IPS DF 4.7 (cell line): ENCODE measurements at regions not wholly inside any gene's neighbourhood (a gene's known extent, or its start where the extent isn't known, plus 50 kb on each side); places are given as distances from the start of the nearest gene placed in this dataset.
"Not testable (repeated sequence)": the region's sequence is repeated elsewhere in the genome, so short reads cannot be mapped to it uniquely, and the experiment has no call there.

ENCODE experiments used
- DNase-seq: peaks from one replicate; pipeline ENCODE4 v3.0.0-alpha.2; 2013; ENCODE audit warnings: low spot score; ENCODE audit errors: extremely low read depth

DNA sequence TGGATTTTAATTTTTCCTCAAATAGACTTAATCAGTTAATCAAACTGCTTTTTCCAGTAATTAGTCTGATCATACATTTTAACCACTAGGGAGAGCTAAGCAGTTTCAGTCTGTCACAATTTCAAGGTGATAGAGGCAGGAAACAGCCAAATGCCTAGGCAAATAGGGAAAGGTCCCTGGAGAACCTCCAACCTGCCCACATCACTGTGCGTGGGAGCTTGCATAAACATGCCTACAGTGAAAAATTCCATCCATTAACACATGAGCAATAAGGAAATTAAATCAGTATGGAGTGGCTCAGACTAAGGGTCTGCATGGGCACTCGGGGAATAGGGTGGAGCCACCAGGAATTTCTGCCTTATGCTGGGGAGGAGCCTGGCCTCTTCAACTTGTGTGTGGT, 74.6 kb downstream of the AASDHPPT start:
- no peak for DNase-seq

DNA sequence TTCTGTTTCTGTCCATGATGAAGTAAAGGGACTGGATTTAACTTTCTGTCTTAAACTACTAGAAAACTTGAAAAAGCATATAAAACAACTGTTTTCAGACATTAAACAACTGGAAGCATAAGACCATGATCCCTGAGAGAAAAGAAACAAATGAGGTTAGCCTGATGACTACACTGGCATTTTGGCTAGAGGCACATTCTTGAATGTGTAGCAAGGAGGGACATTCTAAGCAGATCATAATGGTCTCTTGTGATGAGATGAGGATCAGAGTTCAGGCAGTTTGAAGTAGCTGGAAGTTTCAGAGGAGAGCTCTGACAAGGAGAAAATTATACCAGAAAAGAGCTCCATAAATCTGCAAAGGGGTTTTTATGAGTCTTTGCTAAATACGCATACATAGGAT, 75.4 kb downstream of the AASDHPPT start:
- DNase-seq = no peak

DNA sequence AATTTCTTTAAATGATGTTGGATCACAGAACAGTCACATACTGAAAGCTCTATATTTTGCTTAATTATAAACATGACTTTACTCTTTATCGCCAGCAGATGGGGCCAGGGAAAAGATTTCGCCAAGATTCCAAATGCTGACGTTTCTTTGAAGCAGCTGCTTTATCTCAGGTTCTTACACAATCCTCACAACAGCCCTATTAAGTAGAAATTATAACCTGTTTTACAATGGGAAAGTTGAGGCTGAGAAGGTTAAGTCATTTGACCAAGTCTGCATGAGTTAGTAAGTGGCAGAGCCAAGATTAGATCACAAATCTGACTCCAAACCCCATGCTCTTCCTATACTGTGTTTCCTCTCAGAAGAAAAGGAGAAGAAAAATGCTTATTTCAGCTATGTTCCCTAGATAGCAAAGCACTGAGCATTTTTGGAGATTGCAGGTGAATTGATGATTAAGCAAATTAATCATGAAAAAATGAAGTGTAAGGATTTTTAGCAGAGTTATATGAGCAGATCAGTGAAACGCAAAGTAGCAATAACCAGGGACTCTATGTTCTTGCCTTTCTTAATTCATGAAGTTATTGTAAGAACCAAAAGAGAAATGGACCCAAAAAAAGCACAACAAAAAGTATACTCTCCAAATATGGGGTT, 79.0 kb downstream of the AASDHPPT start:
- DNase-seq = no peak

DNA sequence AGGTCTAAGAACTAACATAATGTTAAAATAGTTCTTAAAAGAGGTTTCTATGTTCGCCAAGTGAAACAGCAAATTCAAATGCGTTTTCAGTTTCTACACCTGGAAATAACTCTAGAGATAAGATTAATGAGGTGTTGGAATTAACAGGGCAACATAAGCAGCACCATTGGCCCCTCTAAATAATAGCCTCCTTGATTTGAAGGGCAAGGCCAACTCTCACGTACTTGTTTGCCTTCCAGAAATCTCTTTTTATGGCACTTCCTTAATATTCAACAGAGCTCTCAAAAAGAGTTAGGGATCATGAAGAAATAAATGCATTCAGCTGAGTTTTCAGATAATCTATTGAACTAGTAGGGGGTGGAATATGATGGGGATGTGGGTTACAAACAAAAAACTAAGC, 80.9 kb downstream of the AASDHPPT start:
- no peak for DNase-seq

DNA sequence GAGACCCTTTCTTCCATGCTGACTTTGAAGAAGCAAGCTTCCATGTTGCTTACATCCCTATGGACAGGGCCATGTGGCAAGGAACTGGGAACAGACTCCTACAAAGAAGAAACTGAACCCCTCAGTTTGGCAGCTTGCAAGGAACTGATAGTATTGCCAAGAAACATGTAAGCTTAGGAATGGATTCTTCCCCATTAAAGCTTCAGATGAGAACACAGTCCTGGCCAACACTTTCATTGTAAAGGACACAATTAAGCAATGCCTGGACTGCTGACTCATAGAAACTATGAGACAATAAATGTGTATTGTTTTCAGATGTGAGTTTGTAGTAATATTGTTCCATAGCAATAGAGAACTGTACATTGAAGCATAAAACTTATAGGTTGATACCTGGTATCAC, 82.4 kb downstream of the AASDHPPT start:
- no peak for DNase-seq

DNA sequence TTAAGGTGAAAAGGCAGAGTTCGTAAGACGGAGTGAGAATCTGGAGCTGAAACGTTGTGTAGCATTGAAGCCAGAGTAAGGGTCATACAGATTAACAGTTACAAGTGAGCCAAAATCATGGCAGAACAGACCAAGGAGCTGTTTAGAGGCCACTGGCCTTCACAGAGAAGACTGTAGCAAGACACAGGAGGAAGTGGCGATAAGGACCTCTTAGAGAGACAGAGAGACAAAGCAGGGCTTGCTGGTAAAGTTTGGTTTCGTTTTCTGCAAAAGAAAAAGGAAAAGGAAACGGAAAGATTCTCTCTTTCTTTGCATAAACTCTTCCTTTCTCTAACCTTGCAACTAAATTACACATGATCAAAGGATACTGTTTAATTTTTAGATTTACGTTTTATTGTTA, 83.0 kb downstream of the AASDHPPT start:
- DNase-seq = no peak

DNA sequence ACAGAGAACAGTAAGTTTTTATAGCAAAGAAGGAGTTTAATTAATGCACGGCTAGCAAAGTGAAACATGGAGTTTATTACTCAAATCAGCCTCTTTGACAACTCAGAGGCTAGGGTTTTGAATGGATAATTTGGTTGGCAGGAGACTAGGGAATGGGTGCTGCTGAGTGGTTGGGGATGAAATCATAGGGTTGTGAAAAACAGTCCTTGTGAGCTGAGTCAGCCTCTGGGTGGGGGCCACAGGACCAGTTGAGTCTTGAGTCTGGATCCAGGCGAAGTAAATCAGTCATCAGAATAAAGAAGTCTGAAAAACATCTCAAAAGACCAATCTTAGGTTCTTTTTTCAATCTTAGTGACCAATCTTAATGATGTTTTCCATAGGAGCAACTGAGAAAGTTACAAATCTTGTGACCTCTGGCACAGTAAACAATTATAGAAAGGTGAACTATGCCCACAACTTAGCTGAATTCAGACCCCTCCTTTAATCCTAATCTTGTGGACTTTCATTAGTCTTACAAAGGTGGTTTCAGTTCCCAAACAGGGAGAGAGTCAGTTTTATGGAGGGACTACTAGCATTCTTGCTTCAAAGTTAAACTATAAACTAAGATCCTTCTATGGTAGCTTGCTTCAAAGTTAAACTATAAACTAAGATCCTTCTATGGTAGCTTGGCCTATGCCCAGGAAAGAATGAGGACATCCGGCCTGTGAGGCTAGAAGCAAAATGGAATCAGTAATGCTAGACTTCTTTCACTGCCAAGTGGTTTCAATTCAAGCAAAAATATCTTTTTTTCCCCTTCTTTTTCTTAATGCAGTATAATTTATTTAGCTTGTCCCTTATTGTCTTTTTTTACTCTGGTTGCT, 84.5 kb downstream of the AASDHPPT start:
- DNase-seq = no peak

DNA sequence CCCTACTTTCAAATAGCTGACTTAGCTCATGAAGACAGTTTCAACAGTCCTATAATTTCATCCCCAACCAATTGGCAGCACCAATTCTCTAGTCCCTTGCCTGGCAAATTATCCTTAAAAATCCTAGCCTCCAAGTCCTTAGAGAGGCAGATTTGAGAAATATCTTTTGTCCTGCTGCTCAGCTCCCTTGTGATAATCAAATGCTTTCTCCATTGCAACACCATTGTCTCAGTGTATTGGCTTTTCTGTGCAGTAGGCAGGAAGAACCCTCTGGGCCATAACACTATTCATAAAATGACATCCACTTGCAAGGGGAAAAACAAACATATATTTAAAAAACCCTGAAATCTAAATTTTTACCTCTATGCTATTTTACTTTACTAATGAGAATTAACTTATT, 89.6 kb downstream of the AASDHPPT start:
- DNase-seq = no peak

DNA sequence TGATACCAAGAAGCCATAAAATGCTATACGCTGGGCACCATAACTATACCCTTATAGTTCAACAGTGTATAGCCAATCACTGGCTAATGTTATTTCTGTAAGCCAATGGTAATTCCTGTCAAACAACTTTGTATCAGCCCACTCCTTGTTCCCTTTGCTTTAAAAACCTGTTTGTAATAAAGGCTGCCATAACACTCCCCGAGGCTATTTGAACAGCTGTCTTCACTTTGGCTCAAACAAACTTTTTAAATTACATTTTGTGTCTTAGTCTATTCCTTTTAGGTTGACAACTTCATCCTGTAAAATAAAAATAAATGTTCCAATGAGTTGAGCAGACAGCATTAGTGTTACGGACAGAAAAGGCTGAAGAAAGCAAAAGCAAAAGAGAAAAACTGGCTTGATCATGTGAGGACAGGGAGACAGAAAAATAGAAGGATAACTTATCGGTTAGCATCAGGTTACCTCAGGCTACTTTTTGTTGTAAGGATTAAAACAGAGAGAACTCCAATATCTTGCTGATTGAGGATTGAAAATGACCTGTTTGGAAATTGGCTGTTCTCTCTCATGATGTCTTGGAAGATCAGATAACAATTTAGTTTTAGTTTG, 95.0 kb downstream of the AASDHPPT start:
- no peak for DNase-seq

DNA sequence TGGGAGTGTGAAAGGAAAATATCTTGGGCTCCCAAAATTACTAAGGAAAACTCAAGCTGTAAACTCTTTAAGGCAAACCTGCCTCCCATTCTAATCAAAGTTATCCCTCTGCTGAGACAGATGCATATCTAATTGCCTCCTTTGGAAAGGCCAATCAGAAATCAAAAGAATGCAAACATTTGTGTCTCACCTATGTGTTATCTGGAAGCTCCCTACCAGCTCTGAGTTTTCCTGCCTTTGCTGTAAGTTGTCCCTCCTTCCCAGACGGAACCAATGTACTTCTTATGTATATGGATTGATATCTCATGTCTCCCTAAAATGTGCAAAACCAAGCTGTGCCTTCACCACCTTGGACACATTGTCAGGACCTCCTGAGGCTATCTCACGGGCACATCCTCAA, 95.8 kb downstream of the AASDHPPT start:
- no peak for DNase-seq

DNA sequence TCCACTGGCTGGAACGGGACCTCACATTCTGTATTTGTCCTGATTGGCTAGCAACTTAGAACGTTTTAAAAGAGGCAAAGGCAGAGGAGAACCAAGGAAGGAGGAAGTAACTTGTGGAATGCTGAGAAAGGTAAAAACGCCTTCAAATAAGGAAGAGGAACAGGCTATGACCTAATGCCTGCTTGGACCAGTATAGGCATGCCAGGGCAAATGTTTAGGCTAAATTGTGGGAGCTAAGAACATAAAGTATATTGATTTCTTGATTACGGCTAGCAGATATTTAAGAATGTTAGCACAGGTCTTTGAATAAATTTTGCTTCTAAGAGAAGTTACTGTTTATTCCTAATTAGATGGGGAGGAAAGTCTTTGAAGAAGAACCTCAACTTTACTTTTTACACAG, 96.5 kb downstream of the AASDHPPT start:
- DNase-seq = not testable (repeated sequence)

DNA sequence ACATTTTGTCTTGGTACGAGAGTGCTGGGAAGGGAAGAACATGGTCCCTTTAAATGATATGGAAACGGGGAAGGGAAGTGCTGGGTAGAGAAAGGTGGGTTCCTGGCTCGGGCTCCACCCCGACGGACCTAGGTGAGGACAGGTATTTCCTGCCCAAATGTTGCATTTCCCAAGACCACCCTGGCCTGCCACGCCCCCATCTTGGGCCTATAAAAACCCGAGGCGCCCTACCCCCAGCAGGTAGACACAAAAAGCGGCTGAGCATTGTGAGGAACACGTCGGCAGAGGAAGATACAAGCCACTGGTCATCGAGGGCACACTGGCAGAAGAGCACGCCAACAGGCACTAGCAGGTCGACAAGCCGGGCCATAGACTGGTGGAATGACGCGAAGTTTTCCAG, 99.4 kb downstream of the AASDHPPT start:
- DNase-seq = no peak

DNA sequence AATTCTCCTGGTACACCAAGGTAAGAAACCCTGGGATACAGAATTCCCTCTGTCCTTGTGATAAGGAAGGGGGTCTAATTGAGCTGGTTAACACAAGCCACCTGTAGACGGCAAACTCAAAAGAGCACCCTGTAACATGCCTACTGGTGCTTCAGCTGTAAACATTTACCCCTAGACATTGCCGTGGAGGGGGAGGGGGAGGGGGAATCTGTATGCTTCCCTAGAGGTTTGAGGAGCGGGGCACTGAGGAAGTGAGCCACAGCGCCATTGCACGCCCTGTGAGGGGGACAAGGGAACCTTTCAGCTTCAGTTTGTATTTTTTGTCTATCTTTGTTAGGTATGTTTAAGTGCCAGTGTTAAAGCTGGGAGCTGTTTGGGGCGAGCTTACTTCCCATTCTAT, 99.8 kb downstream of the AASDHPPT start:
- DNase-seq = no peak

DNA sequence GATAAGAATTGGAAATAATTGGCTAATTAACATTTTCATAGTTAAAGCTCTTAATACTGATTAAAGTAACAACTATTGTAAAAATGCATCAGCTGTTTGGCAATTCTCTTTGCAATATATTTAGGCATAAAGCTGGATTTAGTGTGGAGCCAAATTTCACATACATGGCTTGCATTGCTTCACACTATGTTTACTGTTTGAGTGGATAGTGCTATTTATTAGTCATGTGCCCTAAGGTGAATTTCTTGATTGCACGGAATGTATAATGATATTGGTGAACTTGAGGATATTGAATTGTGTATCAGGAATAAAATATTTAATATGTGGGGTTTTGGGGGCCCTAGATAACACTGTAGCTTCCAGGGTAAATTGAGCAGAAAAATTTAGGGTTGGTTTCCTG, 100.9 kb downstream of the AASDHPPT start:
- DNase-seq = no peak

DNA sequence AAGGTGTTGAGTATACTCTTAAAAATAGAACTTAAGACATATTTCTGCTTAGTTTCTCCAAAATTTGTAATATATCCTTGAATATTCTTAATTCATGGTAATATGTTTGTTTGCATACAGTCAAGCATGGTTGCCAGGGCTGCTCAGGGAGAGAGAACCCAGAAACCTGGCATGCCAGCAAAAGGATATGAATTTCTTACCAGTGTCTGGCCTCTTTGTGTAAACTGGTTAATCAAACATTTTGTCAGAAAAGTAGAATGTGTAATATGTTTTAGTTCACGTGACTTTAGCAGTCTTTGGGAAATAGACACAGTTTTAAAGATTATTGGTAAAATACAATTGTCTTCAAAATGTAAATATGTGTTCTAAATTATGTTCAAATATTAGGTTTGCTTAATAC, 101.6 kb downstream of the AASDHPPT start:
- DNase-seq = no peak

DNA sequence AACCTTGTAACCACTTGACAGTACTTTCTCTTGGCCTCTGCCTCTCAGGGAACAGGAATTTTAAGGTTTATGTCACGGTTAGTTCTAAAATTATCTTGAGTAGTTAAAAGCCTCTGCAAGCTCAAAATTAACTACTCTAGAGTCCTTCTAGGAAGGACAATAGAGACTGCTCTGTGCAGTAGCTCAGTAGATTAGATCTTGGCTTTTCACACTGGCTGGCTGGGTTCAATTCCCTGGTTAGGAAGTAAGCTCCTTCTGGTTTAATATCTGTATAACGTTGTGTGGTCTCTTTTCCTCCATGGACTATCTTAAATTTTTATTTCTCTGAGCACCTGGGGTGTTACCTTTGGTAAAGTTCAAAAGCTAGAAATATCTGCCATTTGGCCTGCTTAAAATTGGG, 109.2 kb downstream of the AASDHPPT start:
- no peak for DNase-seq

DNA sequence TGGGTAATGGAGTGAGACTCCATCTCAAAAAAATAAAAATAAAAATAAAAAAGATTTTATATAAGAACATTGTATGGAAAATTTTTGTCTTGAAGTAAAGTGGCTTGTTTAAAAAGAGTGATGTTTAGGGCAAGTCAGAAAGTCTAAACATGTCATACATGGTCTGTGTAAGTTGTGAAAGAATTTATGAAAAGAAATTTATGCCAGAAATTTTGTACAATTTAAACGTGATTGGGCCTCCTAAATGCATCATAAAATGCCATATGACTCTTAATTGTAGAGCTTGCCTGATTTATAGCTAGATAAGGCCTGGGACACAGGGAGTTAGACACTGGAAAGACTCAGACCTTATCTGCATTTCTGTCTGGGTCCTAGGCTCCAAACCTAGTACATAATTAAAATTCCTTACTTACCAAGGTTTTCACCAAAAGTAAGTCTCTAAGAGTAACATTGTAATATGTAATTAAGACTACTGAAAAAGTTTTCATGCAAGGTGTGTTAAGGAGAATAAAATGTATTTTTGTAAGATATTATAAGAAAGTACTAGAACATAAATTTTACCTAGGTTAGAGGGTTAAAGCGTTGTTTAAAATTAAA, 110.5 kb downstream of the AASDHPPT start:
- DNase-seq = no peak

DNA sequence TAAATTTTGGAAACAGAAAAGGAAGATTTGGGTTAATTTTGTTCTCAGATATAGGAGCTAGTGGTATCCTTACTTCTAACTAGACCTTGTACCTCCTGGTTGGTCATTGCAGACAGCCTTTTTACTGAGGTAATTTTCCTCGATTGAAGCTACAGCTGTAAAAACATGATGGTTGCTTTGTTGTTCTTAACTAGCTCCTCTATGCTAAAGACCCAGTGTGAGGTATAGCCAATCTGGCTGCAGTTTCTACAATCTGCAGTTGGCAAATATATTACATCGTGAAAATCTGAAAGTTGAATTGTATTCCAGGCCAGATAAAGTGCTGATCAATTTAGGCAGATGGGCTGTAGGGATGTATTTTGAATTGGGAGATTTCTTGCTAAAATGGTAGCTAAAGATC, 116.5 kb downstream of the AASDHPPT start:
- DNase-seq = no peak

DNA sequence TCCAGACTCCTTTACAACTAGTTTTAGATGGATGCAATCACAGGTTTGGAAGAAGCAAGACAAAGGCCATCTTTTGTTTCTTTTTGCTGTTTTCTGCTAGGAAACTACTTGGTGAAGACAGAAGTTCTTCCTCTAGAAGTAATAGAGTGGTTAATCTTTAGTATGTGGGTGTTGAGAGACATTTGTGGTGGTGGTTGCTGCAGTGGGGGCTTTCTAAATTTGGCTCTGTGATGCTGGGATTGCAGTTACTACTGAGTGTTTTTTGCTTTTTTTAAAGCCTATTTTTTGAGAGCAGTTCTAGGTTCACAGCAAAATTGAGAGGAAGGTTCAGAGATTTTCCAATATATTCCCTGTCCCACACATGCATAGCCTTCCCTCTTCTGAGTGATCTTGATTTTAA, 120.0 kb downstream of the AASDHPPT start:
- DNase-seq = no peak

DNA sequence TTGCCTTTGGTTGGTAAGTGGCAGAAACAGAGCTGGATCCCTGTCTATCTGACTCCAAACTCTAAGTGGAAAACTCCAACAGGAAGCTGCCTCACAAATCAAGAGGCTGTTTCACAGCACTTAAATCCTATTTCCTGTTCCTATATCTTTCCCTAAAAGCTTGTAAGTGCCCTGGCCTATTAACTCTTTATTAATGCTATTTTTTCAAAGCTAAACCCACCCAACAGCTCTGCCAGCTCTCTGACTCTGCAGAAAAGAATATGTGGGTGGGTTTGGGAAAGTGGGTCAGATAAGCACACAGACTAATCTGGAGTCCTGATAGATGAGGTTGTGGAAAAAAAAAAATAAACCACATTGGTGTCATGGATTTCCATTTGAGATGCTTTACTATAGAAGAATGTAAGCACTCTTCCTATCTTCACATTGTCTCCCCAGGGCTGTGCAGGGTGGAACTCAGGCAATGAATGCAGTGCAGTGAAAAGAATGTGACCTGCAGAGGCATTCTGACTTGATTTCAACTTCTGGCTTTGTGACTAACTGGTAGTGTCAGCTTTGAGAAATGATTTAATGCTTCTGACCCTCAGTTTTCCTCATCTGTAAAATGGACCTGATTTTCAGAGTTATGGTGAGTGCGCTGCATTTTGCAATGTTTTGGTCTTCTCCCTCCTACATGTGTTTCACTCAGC, 125.6 kb downstream of the AASDHPPT start:
- no peak for DNase-seq

DNA sequence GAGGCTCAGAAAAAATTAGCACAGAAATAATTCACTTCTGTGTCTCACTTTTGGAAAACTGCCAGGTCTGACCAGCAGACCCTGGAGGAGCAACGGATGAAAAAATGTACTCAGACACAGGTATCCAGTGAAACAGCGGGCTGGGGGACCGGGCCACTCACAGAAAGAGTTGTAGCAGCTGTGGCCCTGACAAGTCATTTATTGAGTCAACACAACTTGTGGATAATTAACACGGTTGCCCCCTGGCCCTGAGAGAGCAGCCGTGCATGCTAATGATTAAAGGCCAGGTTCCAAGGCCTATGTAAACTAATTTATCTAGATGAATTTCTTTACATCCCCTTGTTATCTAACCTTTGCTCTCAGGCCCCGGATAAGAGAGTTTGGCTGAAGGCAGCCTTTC, 131.3 kb downstream of the AASDHPPT start:
- DNase-seq = no peak

DNA sequence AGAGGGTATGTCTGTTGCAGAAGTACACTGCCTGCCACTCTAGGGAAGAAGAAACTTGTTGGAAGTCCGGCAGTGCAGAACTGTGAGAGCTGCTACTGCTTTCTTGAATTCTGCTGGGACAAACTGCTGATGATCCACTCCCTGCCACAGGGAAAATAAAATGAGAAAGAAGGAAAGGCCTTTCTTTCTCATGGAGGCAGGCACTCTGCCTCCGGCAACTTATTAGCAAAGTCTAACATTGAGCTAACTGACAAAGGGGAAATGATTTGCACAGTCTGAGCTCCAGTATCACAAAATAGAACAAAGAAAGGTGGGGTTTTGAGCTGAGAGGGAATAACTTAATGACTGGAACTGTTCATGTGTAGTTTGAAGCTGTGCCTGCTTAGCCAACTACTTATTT, 134.6 kb downstream of the AASDHPPT start:
- no peak for DNase-seq
